Stomach (tissue), 8 donors: ENCODE measurements at regions not wholly inside any gene's neighbourhood (a gene's known extent, or its start where the extent isn't known, plus 50 kb on each side); places are given as distances from the start of the nearest gene placed in this dataset.

ENCODE experiments used
- DNase-seq, 2 donors: peaks; one replicate each; pipeline versions ENCODE4 v3.0.0 to v3.0.0-alpha.2; 2013 to 2019
- H3K27ac ChIP-seq, 5 donors: fragments of 200-600 bp in 4 of 5; sonication (generic) in 4 of 5; one replicate each; pipeline ENCODE4 v1.5.1; 2013 to 2019; ENCODE audit warnings: mild to moderate bottlenecking in 1 of 5, moderate library complexity in 1 of 5
- H3K27me3 ChIP-seq, 3 donors: fragments of 200-600 bp; sonication (generic); one replicate each; pipeline ENCODE4 v1.5.1; 2017 to 2019; ENCODE audit warnings: mixed run types in 1 of 3
- H3K36me3 ChIP-seq, 4 donors: fragments of 200-600 bp; sonication (generic); 1 replicate in 3 of 4; 2 replicates in 1 of 4; pipeline ENCODE4 v1.5.1; 2016 to 2019
- H3K4me1 ChIP-seq, 4 donors: fragments of 200-600 bp; sonication (generic); one replicate each; pipeline ENCODE4 v1.5.1; 2016 to 2019
- H3K4me3 ChIP-seq, 4 donors: fragments of 200-600 bp; sonication (generic) in 3 of 4; one replicate each; pipeline ENCODE4 v1.5.1; 2016 to 2019; ENCODE audit warnings: mild to moderate bottlenecking in 1 of 4
- H3K9me3 ChIP-seq, 4 donors: fragments of 200-600 bp; sonication (generic); one replicate each; pipeline ENCODE4 v1.5.1; 2016 to 2019
- CTCF ChIP-seq, 7 experiments: fragments of 450-650 bp in 4 of 7; fragments of 200-600 bp in 3 of 7; sonication (generic) in 3 of 7; IDR thresholded peaks; one replicate each; pipeline ENCODE4 v1.5.1; 2016 to 2019; ENCODE audit warnings: antibody characterized with exemption in 7 of 7, control low read depth in 2 of 7, mild to moderate bottlenecking in 1 of 7
- EP300 ChIP-seq: sonication (generic); formaldehyde crosslinking; IDR thresholded peaks from one replicate; pipeline ENCODE4 v1.6.1; 2017; ENCODE audit warnings: antibody characterized with exemption
- POLR2A ChIP-seq, 4 donors: fragments of 450-650 bp; IDR thresholded peaks; one replicate each; pipeline ENCODE4 v1.6.1; 2016; ENCODE audit warnings: antibody characterized with exemption in 4 of 4, control low read depth in 2 of 4, mild to moderate bottlenecking in 1 of 4, moderate library complexity in 1 of 4
- POLR2AphosphoS5 ChIP-seq, 3 donors: sonication (generic); formaldehyde crosslinking; IDR thresholded peaks; one replicate each; pipeline ENCODE4 v1.6.1; 2016; ENCODE audit warnings: antibody characterized with exemption in 3 of 3
- WGBS, 5 donors: extraction: QIAGEN DNeasy Blood & Tissue Kit in 3 of 5; methylation state at CpG; one replicate each; pipeline versions ENCODE4 v1.1.5 to v1.1.7; 2013 to 2018; 5-methylcytosine and 5-hydroxymethylcytosine counted together
- intact Hi-C: fragments of 100-400 bp; cut with DNase I; formaldehyde crosslinking; loops from one replicate; pipeline ENCODE4 v1.15.1; 2023; ENCODE audit warnings: low total_unique reads
- donor health status: healthy with polysubstance abuse.
- donor health status: Bipolar disorder and iron deficiency.
- donor health status: healthy.

- Histone ChIP-seq H3K27ac (no peak overlapping the region), H3K36me3 (no peaks in the 10 kb centered on the region), H3K9me3 (no peaks in the 10 kb centered on the region), H3K27me3 (no peaks in the 10 kb centered on the region), H3K4me3 (no peak overlapping the region), H3K4me1 (no peaks in the 10 kb centered on the region)
- DNase-seq: no peak
- TF ChIP-seq EP300 (no peak), POLR2A (IDR thresholded peaks at IDR 0.05) (no peak), CTCF (IDR thresholded peaks at IDR 0.05) (no peak), POLR2AphosphoS5 (IDR thresholded peaks at IDR 0.05) (no peak)
- intact Hi-C loops: no loop called here
Observed at GRCh38 chr18:28287146-28287545, 110.2 kb upstream of the CDH2 start.

- DNase-seq: no peak
- WGBS, 5 donors: 33 to 50% (median 37%) methylated on average over 5 of the region's 5 CpGs
- H3K36me3 ChIP-seq: no peaks in the 10 kb centered on the region
Observed at GRCh38 chr18:28284132-28284531, 107.2 kb upstream of the CDH2 start.

GRCh38 chr18:28281400-28281799 lies 104.5 kb upstream of the CDH2 start:
- Histone ChIP-seq H3K27me3 (no peaks in the 10 kb centered on the region), H3K27ac (no peak overlapping the region), H3K4me3 (no peak overlapping the region), H3K4me1 (no peaks in the 10 kb centered on the region), H3K36me3 (no peaks in the 10 kb centered on the region), H3K9me3 (peaks cover 0 to 5% (median 0%) of the 10 kb centered on the region in 4 donors)
- intact Hi-C loops: no loop called here
- DNase-seq: no peak
- TF ChIP-seq POLR2AphosphoS5 (IDR thresholded peaks at IDR 0.05) (no peak), EP300 (no peak)
- WGBS, 5 donors: 34 to 55% (median 41%) methylated on average over 2 of the region's 2 CpGs

More at GRCh38 chr18:28284132-28284531, 107.2 kb upstream of the CDH2 start:
- Histone ChIP-seq H3K4me3 (no peak overlapping the region), H3K27ac (no peak overlapping the region), H3K4me1 (no peaks in the 10 kb centered on the region), H3K9me3 (peaks cover 0 to 5% (median 0%) of the 10 kb centered on the region in 4 donors), H3K27me3 (no peaks in the 10 kb centered on the region)
- intact Hi-C loops: no loop called here
- TF ChIP-seq POLR2AphosphoS5 (IDR thresholded peaks at IDR 0.05) (no peak), CTCF (IDR thresholded peaks at IDR 0.05) (no peak), POLR2A (IDR thresholded peaks at IDR 0.05) (no peak), EP300 (no peak)

DNA sequence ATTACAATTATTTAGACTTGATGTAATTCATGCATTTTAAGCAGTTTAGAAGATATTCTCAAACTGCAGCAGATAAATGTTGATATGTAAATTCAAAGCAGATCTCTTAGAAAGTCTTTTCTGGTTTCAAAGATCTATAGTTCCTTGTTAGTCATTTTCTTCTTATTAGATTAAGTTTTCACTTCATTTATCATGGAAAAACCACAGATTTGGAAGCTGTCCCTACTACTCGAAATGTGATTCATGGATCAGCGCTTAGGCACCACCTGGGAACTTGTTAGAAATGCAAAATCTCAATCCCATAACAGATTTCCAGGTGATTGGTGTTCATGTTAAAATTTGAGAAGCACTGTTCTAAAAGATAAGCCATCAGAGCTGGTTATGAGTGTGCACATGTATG lies 92.8 kb upstream of the CDH2 start:
- DNase-seq: no peak
- Histone ChIP-seq H3K4me1 (no peaks in the 10 kb centered on the region), H3K9me3 (peaks cover 0 to 7% (median 0%) of the 10 kb centered on the region in 4 donors), H3K27me3 (no peaks in the 10 kb centered on the region), H3K4me3 (no peak overlapping the region), H3K27ac (no peak overlapping the region), H3K36me3 (no peaks in the 10 kb centered on the region)
- WGBS, 5 donors: 78 to 89% (median 83%) methylated on average over 2 of the region's 2 CpGs
- no peak for TF ChIP-seq POLR2AphosphoS5 (IDR thresholded peaks at IDR 0.05)
- TF ChIP-seq POLR2A (IDR thresholded peaks at IDR 0.05): no peak
- no peak for TF ChIP-seq EP300
- no peak for TF ChIP-seq CTCF (IDR thresholded peaks at IDR 0.05)
- intact Hi-C loops: no loop called here

GRCh38 chr18:28267878-28268625 lies 91.1 kb upstream of the CDH2 start:
- no peak for DNase-seq
- H3K9me3 ChIP-seq: peaks cover 0 to 7% (median 0%) of the 10 kb centered on the region in 4 donors
- no peaks in the 10 kb centered on the region for H3K36me3 ChIP-seq
- no peak overlapping the region for H3K4me3 ChIP-seq
- H3K4me1 ChIP-seq: no peaks in the 10 kb centered on the region
- 56 to 71% (median 68%) methylated on average over 4 of the region's 4 CpGs for WGBS, 5 donors
- no peak overlapping the region for H3K27ac ChIP-seq
- intact Hi-C loops: no loop called here
- H3K27me3 ChIP-seq: no peaks in the 10 kb centered on the region
- TF ChIP-seq POLR2AphosphoS5 (IDR thresholded peaks at IDR 0.05) (no peak), POLR2A (IDR thresholded peaks at IDR 0.05) (no peak), CTCF (IDR thresholded peaks at IDR 0.05) (no peak), EP300 (no peak)
